ENCODE measurements at regions not wholly inside any gene's neighbourhood (a gene's known extent, or its start where the extent isn't known, plus 50 kb on each side); places are given as distances from the start of the nearest gene placed in this dataset.

DNA sequence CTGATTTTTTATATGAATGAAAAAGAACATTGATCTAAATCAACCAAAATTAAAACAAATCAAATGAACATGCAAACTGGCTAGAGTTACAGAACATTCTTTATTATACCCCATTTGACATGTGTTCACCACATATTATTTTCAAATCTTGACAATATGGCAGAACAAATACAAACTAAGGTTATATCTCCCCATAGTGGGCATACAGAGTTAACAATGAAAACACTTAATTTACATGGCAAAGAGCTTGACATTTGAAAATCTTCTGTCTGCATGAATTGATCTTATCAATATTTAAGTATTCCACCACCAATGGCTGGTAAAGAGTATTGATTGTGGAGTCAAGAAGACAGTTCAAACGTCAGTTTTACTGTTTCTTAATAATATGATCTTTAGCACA is 197.9 kb upstream of the ANO3 start:
- H3K4me3 ChIP-seq = no peak overlapping the region
- no peak for TF ChIP-seq POLR2A (IDR thresholded peaks at IDR 0.05)
- TF ChIP-seq CTCF (IDR thresholded peaks at IDR 0.05) = no peak
- WGBS, 4 donors = 62 to 78% (median 77%) methylated on average over 1 of the region's 1 CpG
- no peaks in the 10 kb centered on the region for H3K4me1 ChIP-seq (replicated peaks in 1 of 2)
- no peaks in the 10 kb centered on the region for H3K36me3 ChIP-seq (replicated peaks in 1 of 2)
- no peak for DNase-seq
- intact Hi-C loops (cut with DNase I) = loop anchor here in 1 of 2 donors (10.0 kb wide), 1 partner anchor 149 kb away; no protein-coding TSS in a partner anchor
- H3K9me3 ChIP-seq (replicated peaks in 1 of 3) = no peaks in the 10 kb centered on the region
- H3K27me3 ChIP-seq = no peaks in the 10 kb centered on the region
- no peak overlapping the region for H3K27ac ChIP-seq

GRCh38 chr11:26134481-26135355 is 197.2 kb upstream of the ANO3 start:
- TF ChIP-seq CTCF (IDR thresholded peaks at IDR 0.05) (peak in 2 of 6 experiments; percentile 17 to 29), POLR2A (IDR thresholded peaks at IDR 0.05) (no peak)
- no peaks in the 10 kb centered on the region for H3K4me1 ChIP-seq (replicated peaks in 1 of 2)
- no peaks in the 10 kb centered on the region for H3K9me3 ChIP-seq (replicated peaks in 1 of 3)
- H3K36me3 ChIP-seq (replicated peaks in 1 of 2) = no peaks in the 10 kb centered on the region
- no peak overlapping the region for H3K4me3 ChIP-seq
- intact Hi-C loops (cut with DNase I) = loop anchor here in 1 of 2 donors (10.0 kb wide), 1 partner anchor 150 kb away; no protein-coding TSS in a partner anchor
- no peak overlapping the region for H3K27ac ChIP-seq
- no peaks in the 10 kb centered on the region for H3K27me3 ChIP-seq
- DNase-seq = no peak
- WGBS, 4 donors = 53 to 65% (median 54%) methylated on average over 6 of the region's 6 CpGs

GRCh38 chr11:26137651-26138050 is 194.3 kb upstream of the ANO3 start:
- 79 to 93% (median 82%) methylated on average over 2 of the region's 2 CpGs for WGBS, 4 donors
- no peak overlapping the region for H3K27ac ChIP-seq
- intact Hi-C loops (cut with DNase I) = loop anchor here in 1 of 2 donors (10.0 kb wide), 1 partner anchor 153 kb away; no protein-coding TSS in a partner anchor
- H3K4me3 ChIP-seq = no peak overlapping the region
- DNase-seq = no peak
- H3K4me1 ChIP-seq (replicated peaks in 1 of 2) = no peaks in the 10 kb centered on the region
- H3K36me3 ChIP-seq (replicated peaks in 1 of 2) = no peaks in the 10 kb centered on the region
- no peaks in the 10 kb centered on the region for H3K9me3 ChIP-seq (replicated peaks in 1 of 3)
- TF ChIP-seq CTCF (IDR thresholded peaks at IDR 0.05) (no peak), POLR2A (IDR thresholded peaks at IDR 0.05) (no peak)
- no peaks in the 10 kb centered on the region for H3K27me3 ChIP-seq

DNA sequence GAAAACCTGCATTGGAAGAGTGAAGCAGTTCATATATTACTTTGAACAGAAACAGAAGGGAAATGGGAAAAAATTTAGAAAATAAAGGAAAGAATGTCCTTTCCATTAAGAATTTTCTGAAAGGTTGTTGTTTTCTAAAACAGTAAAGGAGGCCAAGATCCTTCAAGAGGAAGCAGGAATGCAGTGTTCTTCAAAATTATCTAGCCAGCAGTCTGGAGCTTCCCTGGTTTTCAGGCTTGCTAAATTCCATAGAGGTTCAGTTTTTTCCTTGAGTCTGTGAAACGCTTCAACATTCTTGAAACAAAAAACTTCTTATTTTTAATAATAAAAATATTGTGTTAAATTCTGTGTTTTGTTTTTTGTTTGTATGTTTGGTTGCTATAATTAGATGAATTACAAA is 189.0 kb upstream of the ANO3 start:
- WGBS, 4 donors = 60 to 75% (median 72%) methylated on average over 1 of the region's 1 CpG
- intact Hi-C loops (cut with DNase I) = no loop called here

More for the DNA sequence above, 189.0 kb upstream of the ANO3 start:
- Histone ChIP-seq H3K4me1 (replicated peaks in 1 of 2) (no peaks in the 10 kb centered on the region), H3K4me3 (no peak overlapping the region), H3K9me3 (replicated peaks in 1 of 3) (no peaks in the 10 kb centered on the region), H3K36me3 (replicated peaks in 1 of 2) (no peaks in the 10 kb centered on the region), H3K27ac (no peak overlapping the region), H3K27me3 (no peaks in the 10 kb centered on the region)
- TF ChIP-seq CTCF (IDR thresholded peaks at IDR 0.05) (no peak), POLR2A (IDR thresholded peaks at IDR 0.05) (no peak)
- DNase-seq = no peak

All from adrenal gland (tissue), 9 donors.